ENCODE measurements at regions not wholly inside any gene's neighbourhood (a gene's known extent, or its start where the extent isn't known, plus 50 kb on each side); places are given as distances from the start of the nearest gene placed in this dataset.

- 0 out of 2 replicates have a peak, but pooled peaks have one; percentile 60 for TF ChIP-seq RCOR1 (conservative IDR thresholded peaks at IDR 0.05; ENCODE audit: low read depth, low read length)
- peak; percentile 12; the same call in 1 of the 2 replicates for TF ChIP-seq CBX5 (IDR thresholded peaks at IDR 0.05; ENCODE audit: low read depth)
- TF ChIP-seq STAT1 (conservative IDR thresholded peaks at IDR 0.05) = no peak
- TF ChIP-seq CEBPZ (IDR thresholded peaks at IDR 0.05; ENCODE audit: low read depth, low read length) = no peak
- no peak for TF ChIP-seq IRF4 (IDR thresholded peaks at IDR 0.05; ENCODE audit: low read depth, low read length)
- no peak for TF ChIP-seq ZBTB33 (IDR thresholded peaks at IDR 0.05)
- no peak for TF ChIP-seq HDAC6 (IDR thresholded peaks at IDR 0.05; ENCODE audit: unreplicated experiment)
- TF ChIP-seq FOS (IDR thresholded peaks at IDR 0.05; ENCODE audit: borderline replicate concordance, extremely low read depth, insufficient read length) = no peak
- peak in 1 of 2 experiments; percentile 34; a peak in 1 of 4 replicates for TF ChIP-seq IKZF2 (IDR thresholded peaks at IDR 0.05)
- TF ChIP-seq WRNIP1 (IDR thresholded peaks at IDR 0.05; ENCODE audit: borderline replicate concordance, low read depth, low read length) = no peak
- no peak for TF ChIP-seq FOXK2 (IDR thresholded peaks at IDR 0.05)
- no peak for TF ChIP-seq SRF (IDR thresholded peaks at IDR 0.05; ENCODE audit: low read depth in 2 of 2, low read length in 2 of 2)
- TF ChIP-seq MLLT1 (IDR thresholded peaks at IDR 0.05) = peak; percentile 55
- TF ChIP-seq E2F4 (IDR thresholded peaks at IDR 0.05; ENCODE audit: low read depth, low read length) = 0 out of 2 replicates have a peak, but pooled peaks have one; percentile 11
- TF ChIP-seq TARDBP (IDR thresholded peaks at IDR 0.05; ENCODE audit: borderline replicate concordance) = peak; percentile 93
- peak; percentile 71 for TF ChIP-seq NBN (IDR thresholded peaks at IDR 0.05)
- no peak for TF ChIP-seq IRF5 (IDR thresholded peaks at IDR 0.05; ENCODE audit: borderline replicate concordance)
- no peak for TF ChIP-seq NRF1 (conservative IDR thresholded peaks at IDR 0.05; ENCODE audit: low read depth, low read length)
- TF ChIP-seq RB1 (IDR thresholded peaks at IDR 0.05; ENCODE audit: borderline replicate concordance) = no peak
- TF ChIP-seq NR2C1 (IDR thresholded peaks at IDR 0.05) = no peak
- TF ChIP-seq STAT3 (IDR thresholded peaks at IDR 0.05; ENCODE audit: low read depth, low read length) = no peak
- no peak for TF ChIP-seq HCFC1 (IDR thresholded peaks at IDR 0.05; ENCODE audit: low read length)
Observed at GRCh38 chr7:148940702-148941597, 56.9 kb upstream of the EZH2 start (continued).

All from GM12878 (cell line).